PC-9 (cell line): ENCODE measurements at regions not wholly inside any gene's neighbourhood (a gene's known extent, or its start where the extent isn't known, plus 50 kb on each side); places are given as distances from the start of the nearest gene placed in this dataset.

Source experiments
- BruUV-seq: library from RNA; stranded (reverse); fragments of 400-500 nt; replicated peaks from 2 replicates; lab custom pipeline; 2021; lab: Mats Ljungman, UMichigan
- CTCF ChIA-PET: fragments of 300-600 bp; sonication (Branson Sonifier 250); formaldehyde crosslinking; loops from one replicate; lab custom pipeline; 2022; ENCODE audit warnings: antibody characterized with exemption; lab: Charles Lee
- POLR2A ChIA-PET: fragments of 300-600 bp; sonication (Branson Sonifier 250); formaldehyde crosslinking; loops from one replicate; lab custom pipeline; 2022; ENCODE audit warnings: antibody characterized with exemption; ENCODE audit not compliant: unreplicated experiment; lab: Charles Lee
- DNase-seq, 2 experiments: peaks; one replicate each; pipeline versions ENCODE4 v3.0.0 to v3.0.0-alpha.2; 2015 to 2022; ENCODE audit warnings: mixed read lengths in 1 of 2
- H2AFZ ChIP-seq: fragments of 200-600 bp; sonication (generic); 2 replicates; pipeline ENCODE4 v1.8.1; 2017; ENCODE audit warnings: antibody characterized with exemption
- H3F3A ChIP-seq: fragments of 200-600 bp; sonication (generic); 2 replicates; pipeline ENCODE4 v1.8.1; 2017; ENCODE audit warnings: antibody characterized with exemption, mild to moderate bottlenecking, low read depth; ENCODE audit not compliant: insufficient read depth
- H3K27ac ChIP-seq: fragments of 200-600 bp; sonication (generic); 2 replicates; pipeline ENCODE4 v1.6.1; 2016; ENCODE audit warnings: mixed run types
- H3K27me3 ChIP-seq: fragments of 200-600 bp; sonication (generic); 2 replicates; pipeline ENCODE4 v1.6.1; 2016; ENCODE audit warnings: low read depth, mixed run types; ENCODE audit not compliant: insufficient read depth
- H3K36me3 ChIP-seq: fragments of 200-600 bp; sonication (generic); 2 replicates; pipeline ENCODE4 v1.6.1; 2016; ENCODE audit warnings: low read depth, mixed run types
- H3K4me1 ChIP-seq: fragments of 200-600 bp; sonication (generic); replicated peaks from 2 replicates; pipeline ENCODE4 v1.6.1; 2016; ENCODE audit warnings: mixed run types; ENCODE audit not compliant: insufficient read depth
- H3K4me2 ChIP-seq: fragments of 200-600 bp; sonication (generic); 2 replicates; pipeline ENCODE4 v1.6.1; 2017; ENCODE audit warnings: mixed run types
- H3K4me3 ChIP-seq: fragments of 200-600 bp; sonication (generic); 2 replicates; pipeline ENCODE4 v1.6.1; 2016; ENCODE audit warnings: mixed run types
- H3K79me2 ChIP-seq: fragments of 200-600 bp; sonication (generic); 2 replicates; pipeline ENCODE4 v1.6.1; 2017; ENCODE audit warnings: low read depth, mixed run types
- H3K9me2 ChIP-seq: fragments of 200-600 bp; sonication (generic); 2 replicates; pipeline ENCODE4 v1.8.1; 2017; ENCODE audit warnings: mild to moderate bottlenecking; ENCODE audit not compliant: insufficient read depth
- H3K9me3 ChIP-seq: fragments of 200-600 bp; sonication (generic); 2 replicates; pipeline ENCODE4 v1.8.1; 2016; ENCODE audit warnings: low read depth; ENCODE audit not compliant: insufficient read depth
- H4K20me1 ChIP-seq: fragments of 200-600 bp; sonication (generic); 2 replicates; pipeline ENCODE4 v1.8.1; 2017; ENCODE audit not compliant: insufficient read depth
- EZH2 ChIP-seq: fragments of 200-600 bp; sonication (generic); IDR thresholded peaks from 2 replicates; pipeline ENCODE4 v1.8.0; 2017; ENCODE audit warnings: antibody characterized with exemption, low read depth
- intact Hi-C: fragments of 100-400 bp; cut with micrococcal nuclease; formaldehyde crosslinking; loops from one replicate; pipeline ENCODE4 v1.10.0; 2022; ENCODE audit not compliant: unreplicated experiment
- TF ChIP-seq, protein P1 (sequence below): fragments of 200-600 bp; sonication (generic); conservative IDR thresholded peaks from 2 replicates; pipeline ENCODE4 v1.6.1; 2017; ENCODE audit warnings: mixed run types, antibody characterized with exemption, mild to moderate bottlenecking, moderate library complexity

DNA sequence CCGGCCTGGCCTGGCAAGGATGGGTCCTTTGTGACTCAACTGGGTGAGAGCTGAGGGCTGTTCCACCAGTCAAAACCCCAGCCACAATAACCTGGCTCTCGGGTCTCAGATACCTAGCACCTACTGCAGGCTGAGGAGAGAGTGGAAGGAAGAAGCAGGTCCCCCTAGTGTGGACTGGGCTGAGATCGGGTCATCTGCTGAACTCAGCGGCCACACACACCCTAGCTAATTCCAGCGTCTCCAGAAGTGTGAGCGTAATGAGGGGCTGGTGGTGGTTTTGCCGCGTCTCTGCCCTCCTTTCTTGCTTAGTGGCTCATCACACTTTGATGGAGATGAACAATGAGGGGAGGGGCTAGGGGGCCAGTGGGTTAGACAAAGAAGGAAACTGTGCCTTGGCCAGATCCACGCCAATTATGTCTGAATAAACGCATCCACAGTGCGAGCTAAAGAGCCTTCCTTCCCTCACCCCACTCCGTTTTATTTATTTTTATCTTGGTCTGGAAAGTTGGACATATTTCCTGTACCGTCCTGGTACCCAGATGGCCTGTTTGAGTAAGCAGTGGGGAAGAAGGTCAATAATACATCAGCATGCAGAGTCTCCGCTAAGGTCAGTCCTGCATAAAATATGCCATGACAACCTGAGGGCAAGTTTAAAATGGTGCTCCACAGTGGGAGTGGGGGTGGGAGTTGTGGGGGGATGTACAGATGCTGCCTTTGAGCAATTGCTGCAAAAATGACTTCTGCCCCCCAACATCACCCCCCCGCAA lies 370.0 kb downstream of the WDR72 start:
- no peak overlapping the region for H2AFZ ChIP-seq
- BruUV-seq = no TSS peak
- H3K4me1 ChIP-seq = no peaks in the 10 kb centered on the region
- H3K79me2 ChIP-seq = no peaks in the 10 kb centered on the region
- H3K9me2 ChIP-seq = no peaks in the 10 kb centered on the region
- CTCF ChIA-PET = no interaction called here
- intact Hi-C loops = no loop called here
- TF ChIP-seq, protein P1, sequence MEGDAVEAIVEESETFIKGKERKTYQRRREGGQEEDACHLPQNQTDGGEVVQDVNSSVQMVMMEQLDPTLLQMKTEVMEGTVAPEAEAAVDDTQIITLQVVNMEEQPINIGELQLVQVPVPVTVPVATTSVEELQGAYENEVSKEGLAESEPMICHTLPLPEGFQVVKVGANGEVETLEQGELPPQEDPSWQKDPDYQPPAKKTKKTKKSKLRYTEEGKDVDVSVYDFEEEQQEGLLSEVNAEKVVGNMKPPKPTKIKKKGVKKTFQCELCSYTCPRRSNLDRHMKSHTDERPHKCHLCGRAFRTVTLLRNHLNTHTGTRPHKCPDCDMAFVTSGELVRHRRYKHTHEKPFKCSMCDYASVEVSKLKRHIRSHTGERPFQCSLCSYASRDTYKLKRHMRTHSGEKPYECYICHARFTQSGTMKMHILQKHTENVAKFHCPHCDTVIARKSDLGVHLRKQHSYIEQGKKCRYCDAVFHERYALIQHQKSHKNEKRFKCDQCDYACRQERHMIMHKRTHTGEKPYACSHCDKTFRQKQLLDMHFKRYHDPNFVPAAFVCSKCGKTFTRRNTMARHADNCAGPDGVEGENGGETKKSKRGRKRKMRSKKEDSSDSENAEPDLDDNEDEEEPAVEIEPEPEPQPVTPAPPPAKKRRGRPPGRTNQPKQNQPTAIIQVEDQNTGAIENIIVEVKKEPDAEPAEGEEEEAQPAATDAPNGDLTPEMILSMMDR = no peak
- no peak for TF ChIP-seq EZH2
- H3K9me3 ChIP-seq = no peaks in the 10 kb centered on the region
- H3K4me2 ChIP-seq = no peak overlapping the region
- H3K36me3 ChIP-seq = no peaks in the 10 kb centered on the region
- H3F3A ChIP-seq = no peaks in the 10 kb centered on the region
- H4K20me1 ChIP-seq = no peaks in the 10 kb centered on the region
- H3K27me3 ChIP-seq = no peaks in the 10 kb centered on the region
- POLR2A ChIA-PET = no interaction called here
- no peak for DNase-seq
- H3K27ac ChIP-seq = no peak overlapping the region
- H3K4me3 ChIP-seq = no peak overlapping the region

DNA sequence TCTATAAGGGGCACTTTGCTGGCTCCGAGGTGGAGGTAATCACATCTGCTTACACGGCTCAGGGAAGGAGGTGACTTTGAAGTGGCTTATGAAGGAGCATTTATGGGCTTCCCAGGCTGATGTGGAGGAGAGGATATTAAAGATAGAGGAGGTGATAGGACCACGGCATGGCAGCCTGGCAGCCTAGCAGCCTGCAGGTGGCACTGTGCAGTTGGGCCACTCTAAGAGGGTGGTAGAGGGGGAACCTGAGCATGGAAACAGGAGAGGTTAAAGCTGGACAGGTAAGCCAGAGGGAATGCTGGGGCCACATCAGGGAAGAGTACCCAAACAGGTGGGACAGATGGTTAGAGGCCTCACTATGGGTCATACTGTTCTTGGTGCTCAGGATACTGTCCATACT lies 375.0 kb downstream of the WDR72 start:
- Histone ChIP-seq H3K4me1 (no peaks in the 10 kb centered on the region), H3K9me3 (no peaks in the 10 kb centered on the region), H3K27me3 (no peaks in the 10 kb centered on the region), H3F3A (no peaks in the 10 kb centered on the region), H4K20me1 (no peaks in the 10 kb centered on the region), H2AFZ (no peak overlapping the region), H3K79me2 (no peaks in the 10 kb centered on the region), H3K36me3 (no peaks in the 10 kb centered on the region), H3K9me2 (no peaks in the 10 kb centered on the region), H3K4me2 (no peak overlapping the region), H3K27ac (no peak overlapping the region), H3K4me3 (no peak overlapping the region)
- BruUV-seq = no TSS peak
- CTCF ChIA-PET = no interaction called here
- intact Hi-C loops = no loop called here
- no peak for TF ChIP-seq EZH2
- TF ChIP-seq, protein P1 = 0 out of 2 replicates have a peak, but pooled peaks have one; percentile 29
- POLR2A ChIA-PET = no interaction called here
- no peak for DNase-seq

DNA sequence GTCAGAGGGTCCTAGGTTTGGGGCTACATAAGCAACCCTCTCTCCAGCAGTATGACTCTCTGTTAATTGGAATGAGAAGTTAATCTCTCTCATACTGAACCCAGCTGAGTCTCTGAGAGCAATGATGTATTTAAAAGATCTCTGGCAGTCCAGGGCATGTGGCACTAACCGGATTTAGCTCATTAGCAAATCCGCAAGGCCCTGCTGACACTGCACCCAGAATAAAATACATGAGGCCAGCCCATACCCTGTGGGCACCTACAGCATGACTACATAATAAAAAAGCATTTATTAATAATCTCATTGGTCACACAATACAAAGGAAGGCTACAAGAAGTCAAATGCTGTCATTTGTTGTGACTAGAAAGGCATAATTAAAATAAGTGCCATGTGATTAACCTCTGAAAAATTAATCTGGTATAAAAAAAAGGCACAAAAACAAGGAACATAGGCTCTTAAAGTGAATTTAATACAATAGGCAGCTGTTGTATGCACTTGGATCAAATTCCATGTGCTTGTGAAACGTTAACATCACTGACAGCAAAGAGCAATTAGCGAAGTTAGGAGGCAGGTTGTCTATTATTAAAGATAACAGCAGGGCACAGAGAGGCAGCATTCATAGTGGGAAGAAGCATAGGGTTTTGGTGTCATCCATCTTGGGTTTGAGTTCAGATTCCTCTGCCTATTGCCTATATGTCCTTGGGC lies 381.2 kb downstream of the WDR72 start:
- H3K27me3 ChIP-seq = no peaks in the 10 kb centered on the region
- intact Hi-C loops = no loop called here
- H3K79me2 ChIP-seq = no peaks in the 10 kb centered on the region
- no peak overlapping the region for H3K4me2 ChIP-seq
- no peak overlapping the region for H2AFZ ChIP-seq
- no peaks in the 10 kb centered on the region for H3K36me3 ChIP-seq
- H4K20me1 ChIP-seq = no peaks in the 10 kb centered on the region
- ChIA-PET POLR2A (no interaction called here), CTCF (no interaction called here)
- no TSS peak for BruUV-seq
- H3K27ac ChIP-seq = no peak overlapping the region
- no peaks in the 10 kb centered on the region for H3K4me1 ChIP-seq
- no peaks in the 10 kb centered on the region for H3K9me3 ChIP-seq
- H3F3A ChIP-seq = no peaks in the 10 kb centered on the region
- H3K9me2 ChIP-seq = no peaks in the 10 kb centered on the region
- no peak for DNase-seq
- H3K4me3 ChIP-seq = no peak overlapping the region
- TF ChIP-seq, protein P1 = no peak
- no peak for TF ChIP-seq EZH2
